NCI-H1092 treated with DMSO at 0.1 percent for 48 hours (cell line): ENCODE measurements at regions not wholly inside any gene's neighbourhood (a gene's known extent, or its start where the extent isn't known, plus 50 kb on each side); places are given as distances from the start of the nearest gene placed in this dataset.

Experiments used
- DNase-seq: peaks from one replicate; lab custom pipeline; 2025; lab: John Stamatoyannopoulos, UW

- no peak for DNase-seq
These were observed 57.8 kb upstream of the TBC1D5 start for GRCh38 chr3:17800232-17800631.

GRCh38 chr3:17799312-17799711 lies 56.9 kb upstream of the TBC1D5 start:
- no peak for DNase-seq

GRCh38 chr3:17798000-17798399 lies 55.6 kb upstream of the TBC1D5 start:
- DNase-seq = no peak

GRCh38 chr3:17795711-17796110 lies 53.3 kb upstream of the TBC1D5 start:
- no peak for DNase-seq

GRCh38 chr3:17795280-17795679 lies 52.8 kb upstream of the TBC1D5 start:
- DNase-seq = no peak

- DNase-seq = no peak
These were observed 51.2 kb upstream of the TBC1D5 start for GRCh38 chr3:17793542-17794195.
